SH-SY5Y (cell line): ENCODE measurements at regions not wholly inside any gene's neighbourhood (a gene's known extent, or its start where the extent isn't known, plus 50 kb on each side); places are given as distances from the start of the nearest gene placed in this dataset.

Experiments used
- GATA2 ChIP-seq: IDR thresholded peaks from 2 replicates; pipeline ENCODE4 v1.6.1; 2011; ENCODE audit warnings: mild to moderate bottlenecking, low read depth, low read length
- GATA3 ChIP-seq: IDR thresholded peaks from 2 replicates; pipeline ENCODE4 v1.6.1; 2011; ENCODE audit warnings: low read depth, mild to moderate bottlenecking, low read length, moderate library complexity

- TF ChIP-seq GATA2 (no peak), GATA3 (no peak)
Measured at GRCh38 chr2:225911019-225911418, 511.5 kb downstream of the NYAP2 start.
